ENCODE measurements at regions not wholly inside any gene's neighbourhood (a gene's known extent, or its start where the extent isn't known, plus 50 kb on each side); places are given as distances from the start of the nearest gene placed in this dataset.

- DNase-seq (ENCODE audit: low spot score), result no peak
Observed at GRCh38 chr2:174668075-174668474, 70.5 kb upstream of the WIPF1 start.

- DNase-seq (ENCODE audit: low spot score), result no peak
Observed at GRCh38 chr2:174667250-174667860, 69.8 kb upstream of the WIPF1 start.

GRCh38 chr2:174666845-174667244 lies 69.2 kb upstream of the WIPF1 start:
- no peak for DNase-seq (ENCODE audit: low spot score)

- DNase-seq (ENCODE audit: low spot score), result no peak
Observed at GRCh38 chr2:174666312-174666711, 68.7 kb upstream of the WIPF1 start.

- DNase-seq (ENCODE audit: low spot score), result no peak
Observed at GRCh38 chr2:174664084-174664759, 66.6 kb upstream of the WIPF1 start.

- DNase-seq (ENCODE audit: low spot score), result no peak
Observed at GRCh38 chr2:174663550-174663949, 65.9 kb upstream of the WIPF1 start.

GRCh38 chr2:174662859-174663258 lies 65.3 kb upstream of the WIPF1 start:
- DNase-seq (ENCODE audit: low spot score), result no peak

- no peak for DNase-seq (ENCODE audit: low spot score)
Observed at GRCh38 chr2:174662459-174662858, 64.9 kb upstream of the WIPF1 start.

GRCh38 chr2:174660984-174661675 lies 63.5 kb upstream of the WIPF1 start:
- no peak for DNase-seq (ENCODE audit: low spot score)

- no peak for DNase-seq (ENCODE audit: low spot score)
Observed at GRCh38 chr2:174659069-174659900, 61.7 kb upstream of the WIPF1 start.

- DNase-seq (ENCODE audit: low spot score), result no peak
Observed at GRCh38 chr2:174656676-174657176, 59.1 kb upstream of the WIPF1 start.

- no peak for DNase-seq (ENCODE audit: low spot score)
Observed at GRCh38 chr2:174656035-174656434, 58.4 kb upstream of the WIPF1 start.

GRCh38 chr2:174654419-174654941 lies 56.9 kb upstream of the WIPF1 start:
- DNase-seq (ENCODE audit: low spot score), result no peak

- DNase-seq (ENCODE audit: low spot score), result no peak
Observed at GRCh38 chr2:174648896-174649295, 51.3 kb upstream of the WIPF1 start.
